ENCODE measurements at regions not wholly inside any gene's neighbourhood (a gene's known extent, or its start where the extent isn't known, plus 50 kb on each side); places are given as distances from the start of the nearest gene placed in this dataset.

DNA sequence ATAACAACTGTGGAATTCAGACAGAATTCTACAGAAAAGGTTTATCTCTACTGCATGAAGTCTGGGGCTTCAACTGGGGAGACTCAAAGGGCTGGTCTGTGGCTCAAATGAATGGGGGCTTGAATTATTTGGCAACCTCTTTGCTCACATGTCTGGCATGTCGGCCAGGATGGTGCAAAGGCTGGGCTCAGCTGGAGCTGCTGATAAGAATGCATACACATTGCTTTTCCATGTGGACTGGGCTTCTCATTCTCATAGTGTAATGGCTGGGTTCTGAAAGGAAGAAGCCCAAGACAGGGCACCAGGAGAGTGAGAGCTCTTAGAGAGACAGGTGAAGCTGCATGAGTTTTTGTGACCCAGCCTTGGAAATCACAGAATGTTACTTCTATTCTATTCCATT, 194.3 kb upstream of the SGO1 start:
- TF ChIP-seq, protein P1, sequence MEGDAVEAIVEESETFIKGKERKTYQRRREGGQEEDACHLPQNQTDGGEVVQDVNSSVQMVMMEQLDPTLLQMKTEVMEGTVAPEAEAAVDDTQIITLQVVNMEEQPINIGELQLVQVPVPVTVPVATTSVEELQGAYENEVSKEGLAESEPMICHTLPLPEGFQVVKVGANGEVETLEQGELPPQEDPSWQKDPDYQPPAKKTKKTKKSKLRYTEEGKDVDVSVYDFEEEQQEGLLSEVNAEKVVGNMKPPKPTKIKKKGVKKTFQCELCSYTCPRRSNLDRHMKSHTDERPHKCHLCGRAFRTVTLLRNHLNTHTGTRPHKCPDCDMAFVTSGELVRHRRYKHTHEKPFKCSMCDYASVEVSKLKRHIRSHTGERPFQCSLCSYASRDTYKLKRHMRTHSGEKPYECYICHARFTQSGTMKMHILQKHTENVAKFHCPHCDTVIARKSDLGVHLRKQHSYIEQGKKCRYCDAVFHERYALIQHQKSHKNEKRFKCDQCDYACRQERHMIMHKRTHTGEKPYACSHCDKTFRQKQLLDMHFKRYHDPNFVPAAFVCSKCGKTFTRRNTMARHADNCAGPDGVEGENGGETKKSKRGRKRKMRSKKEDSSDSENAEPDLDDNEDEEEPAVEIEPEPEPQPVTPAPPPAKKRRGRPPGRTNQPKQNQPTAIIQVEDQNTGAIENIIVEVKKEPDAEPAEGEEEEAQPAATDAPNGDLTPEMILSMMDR (IDR thresholded peaks at IDR 0.05; ENCODE audit: low read length) = no peak
- no peak for TF ChIP-seq EZH2 (optimal IDR thresholded peaks at IDR 0.05; ENCODE audit: low read depth, low read length)
